Breast epithelium (tissue), 3 donors: ENCODE measurements at regions not wholly inside any gene's neighbourhood (a gene's known extent, or its start where the extent isn't known, plus 50 kb on each side); places are given as distances from the start of the nearest gene placed in this dataset.

Experiments used
- CTCF ChIP-seq, 3 donors: fragments of 450-650 bp; IDR thresholded peaks; one replicate each; pipeline ENCODE4 v1.5.1; 2016 to 2017; ENCODE audit warnings: antibody characterized with exemption in 3 of 3, mild to moderate bottlenecking in 3 of 3, moderate library complexity in 3 of 3
- POLR2A ChIP-seq: fragments of 450-650 bp; IDR thresholded peaks from one replicate; pipeline ENCODE4 v1.6.1; 2016; ENCODE audit warnings: antibody characterized with exemption, mild to moderate bottlenecking, moderate library complexity
- POLR2AphosphoS5 ChIP-seq, 3 donors: sonication (generic); formaldehyde crosslinking; IDR thresholded peaks; one replicate each; pipeline ENCODE4 v1.6.1; 2017; ENCODE audit warnings: antibody characterized with exemption in 3 of 3

GRCh38 chr12:82009524-82009923, 250.4 kb upstream of the PPFIA2 start:
- TF ChIP-seq CTCF (IDR thresholded peaks at IDR 0.05) (no peak), POLR2A (no peak), POLR2AphosphoS5 (IDR thresholded peaks at IDR 0.05) (no peak)
